Mesendoderm (in vitro differentiated cells): ENCODE measurements at regions not wholly inside any gene's neighbourhood (a gene's known extent, or its start where the extent isn't known, plus 50 kb on each side); places are given as distances from the start of the nearest gene placed in this dataset.

Source experiments
- DNase-seq: peaks from one replicate; pipeline ENCODE4 v3.0.0; 2013
- H2AK5ac ChIP-seq: 2 replicates; pipeline ENCODE4 v1.6.1; 2013; ENCODE audit warnings: low read length, inconsistent platforms
- H2BK120ac ChIP-seq: 2 replicates; pipeline ENCODE4 v1.6.1; 2013; ENCODE audit warnings: low read depth, mild to moderate bottlenecking, low read length, moderate library complexity, mixed read lengths
- H2BK15ac ChIP-seq: replicated peaks from 2 replicates; pipeline ENCODE4 v1.6.1; 2013; ENCODE audit warnings: low read depth, mild to moderate bottlenecking, moderate library complexity
- H2BK5ac ChIP-seq: 2 replicates; pipeline ENCODE4 v1.6.1; 2013; ENCODE audit warnings: low read length, inconsistent platforms
- H3K18ac ChIP-seq: 2 replicates; pipeline ENCODE4 v1.6.1; 2013; ENCODE audit warnings: mild to moderate bottlenecking, low read length, mixed read lengths
- H3K23ac ChIP-seq: one replicate; pipeline ENCODE4 v1.6.1; 2013; ENCODE audit warnings: low read length
- H3K27ac ChIP-seq: 2 replicates; pipeline ENCODE4 v1.5.1; 2013; ENCODE audit warnings: low read depth, mild to moderate bottlenecking, inconsistent platforms, low read length, moderate library complexity
- H3K27me3 ChIP-seq: 2 replicates; pipeline ENCODE4 v1.6.1; 2013; ENCODE audit warnings: low read length, control low read depth, mild to moderate bottlenecking, inconsistent platforms; ENCODE audit not compliant: insufficient read depth, poor library complexity
- H3K36me3 ChIP-seq: 2 replicates; pipeline ENCODE4 v1.6.1; 2013; ENCODE audit warnings: low read length, inconsistent platforms; ENCODE audit not compliant: control insufficient read depth, insufficient read depth
- H3K4ac ChIP-seq: one replicate; pipeline ENCODE4 v1.6.1; 2013; ENCODE audit warnings: low read depth, mild to moderate bottlenecking, low read length, moderate library complexity
- H3K4me1 ChIP-seq: 2 replicates; pipeline ENCODE4 v1.6.1; 2013; ENCODE audit warnings: low read depth, low read length, inconsistent platforms; ENCODE audit not compliant: control insufficient read depth
- H3K4me2 ChIP-seq: 2 replicates; pipeline ENCODE4 v1.6.1; 2013; ENCODE audit warnings: low read length
- H3K4me3 ChIP-seq: 2 replicates; pipeline ENCODE4 v1.5.1; 2013; ENCODE audit warnings: mild to moderate bottlenecking, low read length
- H3K56ac ChIP-seq: one replicate; pipeline ENCODE4 v1.6.1; 2013; ENCODE audit warnings: low read length
- H3K79me1 ChIP-seq: 2 replicates; pipeline ENCODE4 v1.6.1; 2013; ENCODE audit warnings: low read length, inconsistent platforms
- H3K79me2 ChIP-seq: 2 replicates; pipeline ENCODE4 v1.6.1; 2013; ENCODE audit warnings: mild to moderate bottlenecking, low read length; ENCODE audit not compliant: control insufficient read depth, insufficient read depth
- H3K9ac ChIP-seq: 2 replicates; pipeline ENCODE4 v1.6.1; 2013; ENCODE audit warnings: low read length, inconsistent platforms
- H4K5ac ChIP-seq: one replicate; pipeline ENCODE4 v1.6.1; 2013; ENCODE audit warnings: low read length
- H4K8ac ChIP-seq: one replicate; pipeline ENCODE4 v1.6.1; 2013; ENCODE audit warnings: low read depth, mild to moderate bottlenecking, control low read depth, low read length, moderate library complexity
- WGBS: extraction: QIAGEN DNeasy Blood & Tissue Kit; methylation state at CpG from one replicate; pipeline ENCODE4 v1.1.7; 2013; ENCODE audit warnings: low lambda C conversion rate, missing lambda C conversion rate; ENCODE audit not compliant: insufficient coverage; ENCODE audit errors: extremely low coverage; 5-methylcytosine and 5-hydroxymethylcytosine counted together

DNA sequence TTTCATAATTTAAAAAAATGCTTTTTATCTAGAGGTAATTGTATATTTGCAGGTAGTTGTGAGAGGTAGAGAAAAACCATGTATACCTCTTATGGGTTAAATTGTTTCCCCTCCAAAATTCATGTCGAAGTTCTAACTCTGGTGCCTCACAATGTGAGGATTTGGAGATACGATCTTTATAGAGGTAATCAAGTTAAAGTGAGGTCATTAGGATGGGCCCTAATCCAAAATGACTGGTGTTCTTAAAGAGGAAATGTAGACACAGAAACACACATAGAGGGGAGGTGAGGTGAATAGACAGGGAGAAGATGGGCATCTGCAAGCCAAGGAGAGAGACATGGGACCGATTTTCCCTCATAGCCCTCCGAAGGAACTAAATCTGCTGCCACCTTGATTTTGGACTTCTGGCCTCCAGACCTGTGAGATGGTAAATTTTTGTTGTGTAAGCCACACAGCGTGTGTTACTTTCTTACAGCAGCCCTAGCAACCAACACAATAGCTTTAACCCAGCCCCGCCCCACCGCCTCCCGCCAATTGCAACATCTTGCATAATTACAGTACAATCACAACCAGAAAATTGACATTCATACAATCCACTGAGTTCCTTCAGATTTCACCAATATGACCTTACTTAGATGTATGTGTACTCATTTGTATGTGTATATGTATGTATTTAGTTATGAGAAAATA is 208.9 kb downstream of the MIB1 start:
- Histone ChIP-seq H2AK5ac (no peak overlapping the region), H3K27me3 (no peaks in the 10 kb centered on the region)

DNA sequence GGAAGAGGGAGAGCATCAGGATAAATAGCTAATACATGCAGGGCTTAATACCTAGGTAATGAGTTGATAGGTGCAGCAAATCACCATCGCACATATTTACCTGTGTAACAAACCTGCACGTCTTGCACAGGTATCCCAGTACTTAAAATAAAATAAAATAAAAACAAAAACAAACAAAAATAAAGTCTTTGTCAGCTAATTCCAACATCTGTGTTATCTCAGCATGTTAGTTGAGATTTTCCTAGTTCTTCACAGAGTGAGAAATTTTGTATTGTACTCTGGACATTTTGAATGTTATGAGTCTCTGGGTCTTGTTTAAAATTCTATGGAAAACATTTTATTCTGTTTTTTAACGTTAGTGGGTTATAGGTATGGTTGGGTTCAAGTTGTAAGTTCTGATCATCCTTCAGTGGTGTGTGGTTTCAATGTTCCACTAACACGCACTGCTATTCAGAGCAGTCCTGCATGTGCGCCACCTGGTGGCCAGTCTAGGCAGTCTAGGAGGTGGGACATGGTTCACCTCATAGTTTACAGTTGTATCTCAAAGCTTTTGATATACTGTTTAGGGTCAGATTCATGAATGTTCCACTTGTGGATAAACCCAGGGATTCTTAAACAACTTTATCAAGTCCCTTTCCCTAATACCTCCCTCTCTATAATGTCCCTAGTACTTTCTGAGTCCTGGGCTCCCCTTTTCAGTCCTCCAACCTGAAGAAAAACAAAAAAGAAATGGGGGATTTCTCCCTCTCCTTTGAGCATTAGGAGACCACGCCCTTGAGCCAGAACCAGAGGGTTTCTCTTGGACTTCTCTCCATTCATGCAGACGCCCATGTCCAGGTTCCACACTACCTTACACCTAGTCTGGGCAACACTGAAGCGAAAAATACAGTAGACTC is 213.4 kb upstream of the GATA6 start:
- Histone ChIP-seq H4K8ac (no peak overlapping the region), H3K23ac (no peak overlapping the region), H3K27ac (no peak overlapping the region), H3K36me3 (no peaks in the 10 kb centered on the region), H4K5ac (no peak overlapping the region), H3K79me1 (no peaks in the 10 kb centered on the region), H3K18ac (peak overlapping the region; percentile 85), H3K4ac (peak overlapping the region; percentile 83), H3K4me3 (no peak overlapping the region), H2AK5ac (no peak overlapping the region), H2BK120ac (no peak overlapping the region), H3K4me1 (no peaks in the 10 kb centered on the region), H3K9ac (peak overlapping the region; percentile 8), H2BK5ac (peak overlapping the region; percentile 69), H2BK15ac (no peak overlapping the region), H3K79me2 (no peaks in the 10 kb centered on the region), H3K56ac (no peak overlapping the region), H3K27me3 (no peaks in the 10 kb centered on the region), H3K4me2 (no peak overlapping the region)
- no CpG with 5 or more reads among the region's 8 CpGs for WGBS
- peak; percentile 70 for DNase-seq

More for the DNA sequence above, 208.9 kb downstream of the MIB1 start:
- Histone ChIP-seq H3K23ac (no peak overlapping the region), H3K79me1 (no peaks in the 10 kb centered on the region), H3K4me1 (no peaks in the 10 kb centered on the region), H3K56ac (peak overlapping the region; percentile 17), H3K79me2 (no peaks in the 10 kb centered on the region), H4K8ac (no peak overlapping the region), H3K27ac (no peak overlapping the region), H2BK5ac (no peak overlapping the region), H4K5ac (no peak overlapping the region), H2BK15ac (no peak overlapping the region), H3K9ac (no peak overlapping the region), H3K4me3 (no peak overlapping the region), H3K4me2 (no peak overlapping the region), H3K36me3 (no peaks in the 10 kb centered on the region), H2BK120ac (no peak overlapping the region), H3K18ac (no peak overlapping the region), H3K4ac (no peak overlapping the region)
- no peak for DNase-seq
- WGBS: no CpG with 5 or more reads among the region's 8 CpGs

DNA sequence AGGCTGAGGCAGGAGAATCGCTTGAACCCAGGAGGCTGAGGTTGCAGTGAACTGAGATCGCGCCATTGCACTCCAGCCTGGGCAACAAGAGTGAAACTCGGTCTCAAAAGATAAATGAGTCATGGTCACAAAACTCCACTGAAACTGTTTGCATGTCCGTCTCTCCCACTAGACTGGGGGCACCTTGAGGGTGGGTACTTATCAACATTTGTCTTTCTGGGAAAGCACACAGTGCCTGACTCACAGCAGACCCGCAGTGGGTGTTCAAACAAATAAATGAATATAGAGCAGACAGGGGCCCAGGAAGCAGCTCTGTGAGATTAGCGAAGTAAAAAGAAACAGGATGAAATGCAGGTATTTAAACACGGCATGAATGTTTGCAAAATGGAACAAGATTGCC is 211.1 kb upstream of the GATA6 start:
- H3K56ac ChIP-seq: no peak overlapping the region
- no peaks in the 10 kb centered on the region for H3K36me3 ChIP-seq
- no peak for DNase-seq
- no peak overlapping the region for H2AK5ac ChIP-seq
- H3K79me2 ChIP-seq: no peaks in the 10 kb centered on the region
- H3K18ac ChIP-seq: no peak overlapping the region
- no peak overlapping the region for H3K27ac ChIP-seq
- H3K4me1 ChIP-seq: no peaks in the 10 kb centered on the region
- no peak overlapping the region for H3K9ac ChIP-seq
- H2BK120ac ChIP-seq: no peak overlapping the region
- H3K27me3 ChIP-seq: no peaks in the 10 kb centered on the region
- H4K8ac ChIP-seq: no peak overlapping the region
- no peak overlapping the region for H3K4ac ChIP-seq
- H2BK5ac ChIP-seq: no peak overlapping the region
- H3K4me3 ChIP-seq: no peak overlapping the region
- no peak overlapping the region for H3K4me2 ChIP-seq
- no peak overlapping the region for H4K5ac ChIP-seq
- no peaks in the 10 kb centered on the region for H3K79me1 ChIP-seq
- no peak overlapping the region for H3K23ac ChIP-seq
- H2BK15ac ChIP-seq: no peak overlapping the region
- WGBS: no CpG with 5 or more reads among the region's 8 CpGs

DNA sequence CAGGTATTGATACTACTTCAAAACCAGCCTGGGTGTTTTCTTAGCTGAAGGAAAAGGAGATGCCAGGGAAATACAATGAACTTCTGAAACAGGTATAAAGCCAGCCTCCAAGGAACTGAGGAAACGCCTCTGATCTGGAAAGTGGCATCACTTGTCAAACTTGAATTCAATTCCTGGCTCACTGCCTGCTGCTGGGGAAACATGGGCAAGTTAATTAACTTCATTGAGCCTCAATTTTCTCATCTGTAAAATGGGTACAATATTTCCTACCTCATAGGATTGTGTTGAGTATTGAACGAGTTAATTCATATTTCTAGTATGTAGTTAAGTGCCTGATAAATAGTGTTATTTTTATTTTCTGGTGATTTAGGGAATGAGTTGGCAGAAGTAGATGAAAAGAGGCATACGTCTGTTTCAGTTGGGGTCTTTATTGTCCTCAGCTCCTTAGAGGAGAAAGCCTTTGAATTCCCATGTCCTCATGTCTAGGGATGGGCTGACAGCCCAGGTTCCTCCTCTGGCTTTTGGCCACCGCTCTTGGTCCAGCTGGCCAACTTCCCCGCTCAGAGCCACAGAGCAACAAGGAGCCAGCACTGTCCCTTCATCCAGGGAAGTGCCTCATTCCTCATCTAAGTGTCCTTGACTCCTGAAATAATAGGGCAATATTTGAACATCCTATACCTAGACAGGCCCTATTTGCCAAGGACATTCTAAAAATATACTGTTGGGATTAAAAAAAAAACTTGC is 210.5 kb upstream of the GATA6 start:
- Histone ChIP-seq H3K18ac (no peak overlapping the region), H3K27ac (no peak overlapping the region), H2BK5ac (no peak overlapping the region), H3K27me3 (no peaks in the 10 kb centered on the region), H3K9ac (no peak overlapping the region), H3K4ac (no peak overlapping the region), H2AK5ac (no peak overlapping the region), H3K79me2 (no peaks in the 10 kb centered on the region), H3K79me1 (no peaks in the 10 kb centered on the region), H3K4me3 (no peak overlapping the region), H4K8ac (no peak overlapping the region), H4K5ac (no peak overlapping the region), H3K4me2 (no peak overlapping the region), H2BK15ac (no peak overlapping the region), H3K4me1 (no peaks in the 10 kb centered on the region), H3K36me3 (no peaks in the 10 kb centered on the region), H2BK120ac (no peak overlapping the region), H3K23ac (no peak overlapping the region), H3K56ac (no peak overlapping the region)
- no peak for DNase-seq
- no CpG with 5 or more reads among the region's 5 CpGs for WGBS

DNA sequence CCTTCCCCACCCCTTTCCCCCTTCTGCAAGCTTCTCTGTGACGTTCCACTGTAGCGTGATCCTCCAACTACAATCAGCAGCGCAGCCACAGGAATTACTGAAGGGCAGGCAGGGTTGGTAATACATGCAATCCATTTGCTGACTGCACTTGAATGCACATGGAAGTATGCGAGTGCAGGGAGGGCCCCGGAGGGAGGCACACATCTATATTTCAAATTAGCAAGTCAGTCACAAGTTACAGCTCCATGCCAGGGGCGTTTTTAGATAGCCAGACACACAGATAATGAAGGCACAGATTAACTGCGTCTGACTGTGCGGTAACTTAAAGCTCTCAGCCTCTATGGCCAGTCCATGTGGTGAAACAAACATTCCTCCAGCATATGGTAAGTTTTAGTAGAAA is 209.2 kb upstream of the GATA6 start:
- H2BK5ac ChIP-seq: no peak overlapping the region
- WGBS: no CpG with 5 or more reads among the region's 8 CpGs
- H4K8ac ChIP-seq: no peak overlapping the region
- H3K4ac ChIP-seq: peak overlapping the region; percentile 38
- H3K4me2 ChIP-seq: no peak overlapping the region
- no peaks in the 10 kb centered on the region for H3K27me3 ChIP-seq
- no peak overlapping the region for H2BK120ac ChIP-seq
- H3K4me3 ChIP-seq: no peak overlapping the region
- no peak overlapping the region for H3K9ac ChIP-seq
- H3K27ac ChIP-seq: no peak overlapping the region
- no peak overlapping the region for H3K23ac ChIP-seq
- peak; percentile 16 for DNase-seq
- no peak overlapping the region for H3K18ac ChIP-seq
- no peaks in the 10 kb centered on the region for H3K79me1 ChIP-seq
- H3K56ac ChIP-seq: no peak overlapping the region
- no peaks in the 10 kb centered on the region for H3K4me1 ChIP-seq
- H2BK15ac ChIP-seq: no peak overlapping the region
- no peaks in the 10 kb centered on the region for H3K36me3 ChIP-seq
- H2AK5ac ChIP-seq: no peak overlapping the region
- H3K79me2 ChIP-seq: no peaks in the 10 kb centered on the region
- H4K5ac ChIP-seq: no peak overlapping the region
